Aorta (tissue), 5 donors: ENCODE measurements at regions not wholly inside any gene's neighbourhood (a gene's known extent, or its start where the extent isn't known, plus 50 kb on each side); places are given as distances from the start of the nearest gene placed in this dataset.
"Not testable (repeated sequence)": the region's sequence is repeated elsewhere in the genome, so short reads cannot be mapped to it uniquely, and the experiment has no call there.

Source experiments
- ATAC-seq: fragments of 200-7000 bp; cut with Tn5 transposase; one replicate; pipeline ENCODE4 v1.9.1; 2022; ENCODE audit warnings: moderate library complexity; ENCODE audit not compliant: low FRiP score
- DNase-seq, 2 donors: peaks; one replicate each; pipeline ENCODE4 v3.0.0-alpha.2; 2020
- H3K27ac ChIP-seq, 2 donors: one replicate each; pipeline ENCODE4 v1.5.1; 2013; ENCODE audit warnings: low read length in 2 of 2, mild to moderate bottlenecking in 2 of 2, moderate library complexity in 2 of 2, control low read depth in 1 of 2, inconsistent platforms in 1 of 2, low read depth in 1 of 2
- H3K27me3 ChIP-seq, 2 donors: one replicate each; pipeline ENCODE4 v1.6.1; 2013; ENCODE audit warnings: control low read depth in 1 of 2, low read length in 1 of 2, mild to moderate bottlenecking in 1 of 2, moderate library complexity in 1 of 2; ENCODE audit not compliant: insufficient read depth in 2 of 2, control insufficient read depth in 1 of 2
- H3K36me3 ChIP-seq, 2 donors: one replicate each; pipeline ENCODE4 v1.6.1; 2013; ENCODE audit warnings: control low read depth in 1 of 2, low read length in 1 of 2, mild to moderate bottlenecking in 1 of 2; ENCODE audit not compliant: insufficient read depth in 2 of 2, control insufficient read depth in 1 of 2
- H3K4me1 ChIP-seq, 2 donors: one replicate each; pipeline ENCODE4 v1.6.1; 2013; ENCODE audit warnings: low read length in 2 of 2, control low read depth in 1 of 2, mild to moderate bottlenecking in 1 of 2, moderate library complexity in 1 of 2; ENCODE audit not compliant: insufficient read depth in 2 of 2, control insufficient read depth in 1 of 2
- H3K4me3 ChIP-seq, 2 donors: one replicate each; pipeline ENCODE4 v1.5.1; 2013; ENCODE audit warnings: low read length in 2 of 2, control low read depth in 1 of 2, mild to moderate bottlenecking in 1 of 2
- H3K9me3 ChIP-seq: one replicate; pipeline ENCODE4 v1.6.1; 2013; ENCODE audit warnings: mild to moderate bottlenecking, low read length; ENCODE audit not compliant: control insufficient read depth
- WGBS, 2 donors: extraction: QIAGEN DNeasy Blood & Tissue Kit; methylation state at CpG; one replicate each; pipeline ENCODE4 v1.1.7; 2013; 5-methylcytosine and 5-hydroxymethylcytosine counted together
- intact Hi-C, 2 donors: fragments of 100-400 bp; cut with DNase I; formaldehyde crosslinking; loops; one replicate each; pipeline versions ENCODE4 v1.14.2 to v1.15.0; 2022
- donor health status: healthy with polysubstance abuse.
- donor health status: Bipolar disorder and iron deficiency.
- donor health status: DM: no; HTN: no; CAD: no.
- donor health status: DM: no; HTN: no; CAD: no.
- donor health status: DM: yes; HTN: yes; CAD: no.

DNA sequence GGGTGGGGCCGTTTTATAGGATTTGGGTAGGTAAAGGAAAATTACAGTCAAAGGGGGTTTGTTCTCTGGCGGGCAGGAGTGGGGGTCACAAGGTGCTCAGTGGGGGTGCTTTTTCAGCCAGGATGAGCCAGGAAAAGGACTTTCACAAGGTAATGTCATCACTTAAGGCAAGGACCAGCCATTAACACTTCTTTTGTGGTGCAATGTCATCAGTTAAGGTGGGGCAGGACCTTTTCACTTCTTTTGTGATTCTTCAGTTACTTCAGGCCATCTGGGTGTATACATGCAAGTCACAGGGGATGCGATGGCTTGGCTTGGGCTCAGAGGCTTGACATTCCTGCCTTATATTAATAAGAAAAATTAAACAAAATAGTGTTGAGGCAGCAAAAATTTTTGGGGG is 200.1 kb upstream of the TRPC7 start:
- H3K27me3 ChIP-seq, H3K27ac ChIP-seq, H3K36me3 ChIP-seq, H3K4me3 ChIP-seq, DNase-seq, H3K4me1 ChIP-seq, H3K9me3 ChIP-seq, intact Hi-C loops, ATAC-seq: not testable (repeated sequence)
- WGBS, 2 donors = 41 to 48% methylated on average over 3 of the region's 3 CpGs

DNA sequence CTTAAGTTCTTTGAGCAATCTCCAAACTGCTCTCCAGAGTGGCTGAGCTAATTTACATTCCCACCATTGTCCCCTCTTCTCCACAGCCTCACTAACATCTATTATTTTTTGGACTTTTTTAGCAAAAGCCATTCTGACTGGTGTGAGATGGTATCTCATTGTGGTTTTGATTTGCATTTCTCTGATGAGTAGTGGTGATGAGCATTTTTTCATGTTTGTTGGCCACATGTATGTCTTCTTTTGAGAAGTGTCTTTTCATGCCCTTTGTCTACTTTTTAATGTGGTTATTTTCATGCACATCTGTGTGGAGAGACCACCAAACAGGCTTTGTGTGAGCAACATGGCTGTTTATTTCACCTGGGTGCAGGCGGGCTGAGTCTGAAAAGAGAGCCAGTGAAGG is 199.7 kb upstream of the TRPC7 start:
- H3K4me3 ChIP-seq, H3K27me3 ChIP-seq, H3K4me1 ChIP-seq, intact Hi-C loops, H3K9me3 ChIP-seq, H3K36me3 ChIP-seq, ATAC-seq, H3K27ac ChIP-seq, DNase-seq: not testable (repeated sequence)
- 47 to 75% methylated on average over 1 of the region's 1 CpG for WGBS, 2 donors

DNA sequence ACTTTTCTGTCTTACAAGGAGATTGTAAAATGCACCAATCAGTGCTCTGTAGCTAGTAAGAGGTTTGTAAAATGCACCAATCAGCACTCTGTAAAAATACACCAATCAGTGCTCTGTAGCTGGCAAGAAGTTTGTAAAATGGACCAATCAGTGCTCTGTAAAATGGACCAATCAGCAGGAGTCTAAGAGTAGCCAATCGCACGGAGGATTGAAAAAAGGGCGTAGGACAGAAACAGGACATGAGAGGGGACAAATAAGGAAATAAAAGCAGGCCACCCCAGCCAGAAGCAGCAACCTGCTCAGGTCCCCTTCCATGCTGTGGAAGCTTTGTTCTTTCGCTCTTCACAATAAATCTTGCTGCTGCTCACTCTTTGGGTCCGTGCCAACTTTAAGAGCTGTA is 199.1 kb upstream of the TRPC7 start:
- intact Hi-C loops, H3K4me3 ChIP-seq, H3K27me3 ChIP-seq, H3K27ac ChIP-seq, H3K4me1 ChIP-seq, DNase-seq, H3K9me3 ChIP-seq, ATAC-seq, H3K36me3 ChIP-seq: not testable (repeated sequence)
- WGBS, 2 donors = 75 to 85% methylated on average over 5 of the region's 5 CpGs

DNA sequence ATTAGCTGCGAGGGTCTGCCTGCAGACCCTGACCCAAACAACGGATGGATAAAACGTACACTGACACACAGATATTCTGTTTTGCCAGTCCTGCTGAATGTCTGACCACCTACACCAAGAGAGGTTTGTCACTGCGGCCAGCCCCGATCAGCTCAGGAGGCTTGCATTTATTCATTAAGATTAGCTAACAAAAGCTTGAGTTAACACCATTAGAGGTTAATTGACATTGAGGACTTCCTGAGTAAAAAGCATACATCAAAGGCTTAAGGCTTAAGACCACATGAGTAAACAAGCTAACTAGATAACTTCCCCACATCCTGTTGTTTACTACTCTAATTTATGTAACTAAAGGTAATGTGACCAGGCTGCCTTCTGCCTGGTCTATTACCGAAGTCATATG is 198.1 kb upstream of the TRPC7 start:
- no peak overlapping the region for H3K27ac ChIP-seq
- H3K27me3 ChIP-seq = no peaks in the 10 kb centered on the region
- WGBS, 2 donors = 59 to 64% methylated on average over 6 of the region's 6 CpGs
- H3K9me3 ChIP-seq = no peaks in the 10 kb centered on the region
- H3K4me3 ChIP-seq = no peak overlapping the region
- no peaks in the 10 kb centered on the region for H3K4me1 ChIP-seq
- ATAC-seq = no peak
- intact Hi-C loops = no loop called here
- H3K36me3 ChIP-seq = no peaks in the 10 kb centered on the region
- no peak for DNase-seq

DNA sequence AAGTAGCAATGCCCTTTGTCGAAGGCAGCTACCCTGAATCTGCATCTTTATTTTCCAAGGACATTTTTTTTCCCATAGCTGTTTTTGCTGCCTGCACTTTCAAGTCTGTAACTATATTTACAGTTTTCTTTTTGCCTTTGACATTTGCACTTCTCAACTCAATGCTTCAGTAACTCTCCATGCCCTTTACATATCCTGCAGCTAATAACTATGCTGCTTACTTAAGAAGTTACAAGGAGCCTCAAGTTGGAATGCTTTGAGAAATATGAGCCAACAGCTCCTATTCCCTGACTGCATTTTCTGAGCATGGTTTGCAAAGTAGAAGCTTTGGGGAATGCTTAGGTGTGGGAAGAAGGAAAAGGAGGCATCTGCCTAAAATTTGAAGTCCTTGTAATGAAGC is 194.8 kb upstream of the TRPC7 start:
- H3K27ac ChIP-seq = no peak overlapping the region
- WGBS, 2 donors = 70 to 81% methylated on average over 1 of the region's 1 CpG
- H3K4me3 ChIP-seq = no peak overlapping the region
- DNase-seq (no peak), ATAC-seq (no peak)
- H3K36me3 ChIP-seq = no peaks in the 10 kb centered on the region
- intact Hi-C loops = no loop called here
- no peaks in the 10 kb centered on the region for H3K4me1 ChIP-seq
- peaks cover 0 to 1% of the 10 kb centered on the region in 2 donors for H3K27me3 ChIP-seq
- H3K9me3 ChIP-seq = peaks cover 4% of the 10 kb centered on the region

DNA sequence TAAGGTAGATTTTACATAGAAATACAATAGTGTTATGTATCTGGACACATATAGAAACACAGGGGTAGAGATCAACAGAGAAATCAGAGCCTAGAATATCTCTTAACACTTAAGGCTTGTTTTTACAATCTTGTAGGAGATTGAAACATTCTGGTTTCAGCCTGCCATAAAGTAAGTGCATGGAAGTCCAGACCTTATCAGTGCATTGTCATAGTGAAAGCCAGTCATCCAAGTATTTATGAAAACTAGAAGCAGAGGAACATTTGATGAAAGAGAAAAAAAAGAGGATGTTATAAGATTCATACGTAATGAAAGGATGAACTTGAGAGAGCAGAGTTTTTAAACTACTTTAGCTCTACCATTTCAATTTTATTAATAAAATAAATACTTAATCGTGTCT is 194.3 kb upstream of the TRPC7 start:
- peaks cover 4% of the 10 kb centered on the region for H3K9me3 ChIP-seq
- no peak for DNase-seq
- no peak for ATAC-seq

DNA sequence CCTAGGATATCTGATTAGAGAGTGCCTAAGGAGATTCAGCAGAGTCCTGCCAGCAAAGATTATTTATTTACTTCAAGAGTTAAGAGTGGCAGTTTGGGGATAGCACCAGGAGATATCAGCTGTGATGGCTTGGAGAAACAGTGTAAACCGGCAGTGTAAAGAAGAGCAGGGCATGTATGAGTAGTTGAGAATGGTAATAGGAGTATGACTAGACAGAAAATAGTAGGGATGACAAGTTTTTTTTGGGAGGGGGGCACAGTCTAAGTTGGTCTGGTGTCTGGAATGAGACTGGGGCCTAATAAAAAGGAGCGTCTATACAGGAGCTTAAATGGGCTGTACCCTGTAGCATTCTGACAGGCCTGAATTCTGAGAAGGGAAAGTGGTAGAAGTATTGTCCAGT is 181.8 kb upstream of the TRPC7 start:
- DNase-seq, H3K36me3 ChIP-seq, H3K9me3 ChIP-seq, ATAC-seq, H3K27me3 ChIP-seq, H3K4me1 ChIP-seq, intact Hi-C loops, H3K4me3 ChIP-seq, H3K27ac ChIP-seq: not testable (repeated sequence)
- WGBS, 2 donors = 87 to 96% methylated on average over 2 of the region's 2 CpGs

More for the DNA sequence above, 194.3 kb upstream of the TRPC7 start:
- no peak overlapping the region for H3K27ac ChIP-seq
- intact Hi-C loops = no loop called here
- WGBS, 2 donors = 60 to 61% methylated on average over 2 of the region's 2 CpGs
- H3K27me3 ChIP-seq = peaks cover 0 to 1% of the 10 kb centered on the region in 2 donors
- H3K36me3 ChIP-seq = no peaks in the 10 kb centered on the region
- no peaks in the 10 kb centered on the region for H3K4me1 ChIP-seq
- H3K4me3 ChIP-seq = no peak overlapping the region

DNA sequence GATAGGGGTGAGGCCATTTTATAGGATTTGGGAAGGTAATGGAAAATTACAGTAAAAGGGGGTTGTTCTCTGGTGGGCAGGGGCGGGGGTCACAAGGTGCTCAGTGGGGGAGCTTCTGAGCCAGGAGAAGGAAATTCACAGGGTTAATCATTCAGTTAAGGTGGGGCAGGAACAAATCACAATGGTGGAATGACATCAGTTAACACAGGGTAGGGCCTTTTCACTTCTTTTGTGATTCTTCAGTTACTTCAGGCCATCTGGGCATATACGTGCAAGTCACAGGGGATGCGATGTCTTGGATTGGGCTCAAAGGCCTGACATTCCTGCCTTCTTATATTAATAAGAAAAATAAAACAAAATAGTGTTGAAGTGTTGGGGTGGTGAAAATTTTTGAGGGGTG is 181.1 kb upstream of the TRPC7 start:
- H3K9me3 ChIP-seq, H3K4me1 ChIP-seq, intact Hi-C loops, H3K27ac ChIP-seq, H3K27me3 ChIP-seq, H3K4me3 ChIP-seq, H3K36me3 ChIP-seq, ATAC-seq, DNase-seq: not testable (repeated sequence)
- WGBS, 2 donors = 74 to 82% methylated on average over 3 of the region's 3 CpGs

DNA sequence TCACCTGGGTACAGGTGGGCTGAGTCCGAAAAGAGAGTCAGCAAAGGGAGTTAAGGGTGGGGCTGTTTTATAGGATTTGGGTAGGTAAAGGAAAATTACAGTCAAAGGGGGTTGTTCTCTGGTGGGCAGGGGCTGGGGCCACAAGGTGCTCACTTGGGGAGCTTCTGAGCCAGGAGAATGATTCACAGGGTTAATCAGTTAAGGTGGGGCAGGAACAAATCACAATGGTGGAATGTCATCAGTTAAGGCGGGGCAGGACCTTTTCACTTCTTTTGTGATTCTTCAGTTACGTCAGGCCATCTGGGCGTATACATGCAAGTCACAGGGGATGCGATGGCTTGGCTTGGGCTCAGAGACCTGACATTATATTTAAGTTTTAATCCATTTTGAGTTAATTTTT is 179.7 kb upstream of the TRPC7 start:
- 88 to 92% methylated on average over 5 of the region's 5 CpGs for WGBS, 2 donors
- H3K9me3 ChIP-seq, H3K27me3 ChIP-seq, ATAC-seq, H3K4me3 ChIP-seq, intact Hi-C loops, DNase-seq, H3K4me1 ChIP-seq, H3K27ac ChIP-seq, H3K36me3 ChIP-seq: not testable (repeated sequence)
